Stomach (tissue), 4 donors: ENCODE measurements at regions not wholly inside any gene's neighbourhood (a gene's known extent, or its start where the extent isn't known, plus 50 kb on each side); places are given as distances from the start of the nearest gene placed in this dataset.

ENCODE experiments used
- CTCF ChIP-seq, 7 experiments: fragments of 450-650 bp in 4 of 7; fragments of 200-600 bp in 3 of 7; sonication (generic) in 3 of 7; IDR thresholded peaks; one replicate each; pipeline ENCODE4 v1.5.1; 2016 to 2019; ENCODE audit warnings: antibody characterized with exemption in 7 of 7, control low read depth in 2 of 7, mild to moderate bottlenecking in 1 of 7
- POLR2AphosphoS5 ChIP-seq, 3 donors: sonication (generic); formaldehyde crosslinking; IDR thresholded peaks; one replicate each; pipeline ENCODE4 v1.6.1; 2016; ENCODE audit warnings: antibody characterized with exemption in 3 of 3

- TF ChIP-seq CTCF (IDR thresholded peaks at IDR 0.05), result no peak
- no peak for TF ChIP-seq POLR2AphosphoS5 (IDR thresholded peaks at IDR 0.05)
These were observed 123.2 kb downstream of the TRIML1 start for GRCh38 chr4:188262464-188262863.
